ENCODE measurements at regions not wholly inside any gene's neighbourhood (a gene's known extent, or its start where the extent isn't known, plus 50 kb on each side); places are given as distances from the start of the nearest gene placed in this dataset.

DNA sequence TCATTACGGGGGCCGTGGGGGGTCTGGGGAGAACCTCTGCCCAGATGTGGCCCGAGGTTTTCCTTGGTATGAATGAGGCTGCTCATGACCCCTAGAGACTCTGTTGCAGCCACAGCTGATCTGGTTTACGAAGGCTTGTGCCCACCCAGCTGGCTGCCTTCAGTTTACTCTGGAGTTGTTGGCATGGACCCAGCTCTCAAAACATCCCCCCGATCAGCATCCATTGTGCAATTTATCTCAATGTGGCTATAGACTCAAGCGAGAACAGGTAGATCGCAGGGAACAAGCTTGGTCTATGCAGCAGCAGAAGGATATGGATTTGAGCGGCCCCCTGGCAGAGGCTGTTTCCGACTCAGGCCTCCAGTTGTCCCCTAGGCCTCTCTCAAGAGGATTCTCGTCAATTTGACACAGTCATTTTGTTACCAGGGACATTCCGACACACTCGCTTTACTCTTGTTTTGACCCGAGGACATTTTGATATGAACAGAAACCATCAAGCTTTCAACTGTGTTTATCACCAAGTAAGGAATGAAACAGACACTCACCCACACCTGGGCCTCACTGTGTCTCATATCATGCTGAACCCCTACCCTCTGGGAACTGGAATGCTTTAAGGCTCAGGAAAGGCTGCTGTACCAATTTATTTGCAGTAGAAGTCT, 161.5 kb downstream of the KATNAL1 start:
- ATAC-seq = no peak
- Histone ChIP-seq H3K36me3 (no peaks in the 10 kb centered on the region), H3K4me1 (peaks cover 8% of the 10 kb centered on the region), H3K9me3 (no peaks in the 10 kb centered on the region), H3K27ac (no peak overlapping the region), H3K4me3 (no peak overlapping the region), H3K27me3 (no peaks in the 10 kb centered on the region)
- TF ChIP-seq, protein P1, sequence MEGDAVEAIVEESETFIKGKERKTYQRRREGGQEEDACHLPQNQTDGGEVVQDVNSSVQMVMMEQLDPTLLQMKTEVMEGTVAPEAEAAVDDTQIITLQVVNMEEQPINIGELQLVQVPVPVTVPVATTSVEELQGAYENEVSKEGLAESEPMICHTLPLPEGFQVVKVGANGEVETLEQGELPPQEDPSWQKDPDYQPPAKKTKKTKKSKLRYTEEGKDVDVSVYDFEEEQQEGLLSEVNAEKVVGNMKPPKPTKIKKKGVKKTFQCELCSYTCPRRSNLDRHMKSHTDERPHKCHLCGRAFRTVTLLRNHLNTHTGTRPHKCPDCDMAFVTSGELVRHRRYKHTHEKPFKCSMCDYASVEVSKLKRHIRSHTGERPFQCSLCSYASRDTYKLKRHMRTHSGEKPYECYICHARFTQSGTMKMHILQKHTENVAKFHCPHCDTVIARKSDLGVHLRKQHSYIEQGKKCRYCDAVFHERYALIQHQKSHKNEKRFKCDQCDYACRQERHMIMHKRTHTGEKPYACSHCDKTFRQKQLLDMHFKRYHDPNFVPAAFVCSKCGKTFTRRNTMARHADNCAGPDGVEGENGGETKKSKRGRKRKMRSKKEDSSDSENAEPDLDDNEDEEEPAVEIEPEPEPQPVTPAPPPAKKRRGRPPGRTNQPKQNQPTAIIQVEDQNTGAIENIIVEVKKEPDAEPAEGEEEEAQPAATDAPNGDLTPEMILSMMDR (IDR thresholded peaks at IDR 0.05) = no peak
- intact Hi-C loops (cut with DNase I) = no loop called here
- DNase-seq = no peak

GRCh38 chr13:30143666-30144400, 163.5 kb downstream of the KATNAL1 start:
- H3K4me1 ChIP-seq = peaks cover 8% of the 10 kb centered on the region
- no peaks in the 10 kb centered on the region for H3K27me3 ChIP-seq
- H3K4me3 ChIP-seq = no peak overlapping the region
- ATAC-seq (no peak), DNase-seq (no peak)
- no peak overlapping the region for H3K27ac ChIP-seq
- TF ChIP-seq, protein P1 (IDR thresholded peaks at IDR 0.05) = no peak
- H3K9me3 ChIP-seq = no peaks in the 10 kb centered on the region
- H3K36me3 ChIP-seq = no peaks in the 10 kb centered on the region
- intact Hi-C loops (cut with DNase I) = no loop called here

GRCh38 chr13:30142486-30143211, 164.7 kb downstream of the KATNAL1 start:
- TF ChIP-seq, protein P1 (IDR thresholded peaks at IDR 0.05) = no peak
- Histone ChIP-seq H3K4me3 (no peak overlapping the region), H3K27ac (no peak overlapping the region), H3K36me3 (no peaks in the 10 kb centered on the region), H3K9me3 (no peaks in the 10 kb centered on the region), H3K4me1 (peaks cover 8% of the 10 kb centered on the region), H3K27me3 (no peaks in the 10 kb centered on the region)
- ATAC-seq (peak; percentile 60), DNase-seq (no peak)
- intact Hi-C loops (cut with DNase I) = no loop called here

GRCh38 chr13:30141775-30142485, 165.4 kb downstream of the KATNAL1 start:
- Histone ChIP-seq H3K27me3 (no peaks in the 10 kb centered on the region), H3K4me3 (no peak overlapping the region), H3K9me3 (no peaks in the 10 kb centered on the region), H3K36me3 (no peaks in the 10 kb centered on the region), H3K27ac (no peak overlapping the region), H3K4me1 (peaks cover 8% of the 10 kb centered on the region)
- intact Hi-C loops (cut with DNase I) = no loop called here
- TF ChIP-seq, protein P1 (IDR thresholded peaks at IDR 0.05) = no peak
- DNase-seq = no peak
- no peak for ATAC-seq

DNA sequence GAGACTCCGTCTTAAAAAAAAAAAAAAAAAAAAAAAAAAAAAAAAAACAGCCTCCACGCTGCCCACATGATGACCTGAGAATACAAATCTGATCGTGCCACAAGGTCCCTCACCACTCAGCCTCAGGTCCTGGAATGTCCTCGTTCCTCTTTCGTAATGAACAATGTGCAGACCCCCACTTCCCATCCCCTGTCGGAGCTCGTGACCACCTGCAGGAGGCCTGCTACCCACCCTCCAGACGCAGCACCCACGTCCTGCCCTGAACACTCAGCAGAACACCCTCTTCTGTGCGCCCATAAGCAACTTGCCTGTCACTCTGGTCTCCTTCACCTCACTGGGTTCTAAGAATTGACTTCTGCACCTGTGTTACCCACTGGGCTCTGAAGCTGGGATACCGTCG, 166.4 kb downstream of the KATNAL1 start:
- no peaks in the 10 kb centered on the region for H3K36me3 ChIP-seq
- no peak overlapping the region for H3K27ac ChIP-seq
- ATAC-seq (no peak), DNase-seq (no peak)
- no peak overlapping the region for H3K4me3 ChIP-seq
- H3K27me3 ChIP-seq = no peaks in the 10 kb centered on the region
- TF ChIP-seq, protein P1 (IDR thresholded peaks at IDR 0.05) = no peak
- intact Hi-C loops (cut with DNase I) = no loop called here
- H3K4me1 ChIP-seq = peaks cover 8% of the 10 kb centered on the region
- no peaks in the 10 kb centered on the region for H3K9me3 ChIP-seq

Data from upper lobe of right lung (tissue), 1 donor.